ENCODE measurements at regions not wholly inside any gene's neighbourhood (a gene's known extent, or its start where the extent isn't known, plus 50 kb on each side); places are given as distances from the start of the nearest gene placed in this dataset.

DNA sequence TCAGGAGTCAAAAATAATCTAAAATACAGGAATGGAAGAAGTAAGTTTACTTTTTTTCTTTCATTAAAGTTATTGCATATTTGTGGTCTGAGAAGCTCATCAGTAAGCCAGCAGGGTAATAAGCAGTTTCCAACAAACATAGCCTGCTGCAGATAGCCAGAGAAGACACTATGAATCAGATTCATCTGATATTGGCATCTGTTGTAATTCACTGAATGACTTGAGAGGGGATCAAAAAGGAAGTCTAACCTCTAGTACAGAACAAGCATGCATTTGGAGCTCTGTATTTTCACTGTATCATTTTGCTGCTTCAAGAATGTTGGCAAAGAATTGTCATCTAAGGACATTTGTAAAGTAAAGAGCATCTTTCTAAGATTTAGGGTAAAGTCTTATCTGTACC, 53.8 kb upstream of the UFL1 start:
- Histone ChIP-seq H3K9ac (ENCODE audit: insufficient read depth in 1 of 2, low read length in 2 of 2) (no peak overlapping the region), H3K4me1 (ENCODE audit: control insufficient read depth in 5 of 5, insufficient read depth in 5 of 5, low read length in 5 of 5) (no peaks in the 10 kb centered on the region), H3K4me3 (no peak overlapping the region), H3K36me3 (ENCODE audit: control insufficient read depth in 4 of 4, insufficient read depth in 4 of 4, low read length in 4 of 4) (no peaks in the 10 kb centered on the region), H3K27ac (ENCODE audit: low read depth in 1 of 2, low read length in 1 of 2) (no peak overlapping the region), H3K9me3 (ENCODE audit: control insufficient read depth in 4 of 4, insufficient read depth in 3 of 4, low read length in 3 of 4) (no peaks in the 10 kb centered on the region), H3K27me3 (ENCODE audit: control insufficient read depth in 3 of 3, insufficient read depth in 3 of 3, low read length in 2 of 3) (peaks cover 0 to 3% (median 0%) of the 10 kb centered on the region in 3 donors)
- DNase-seq, result no peak
- TF ChIP-seq, protein P1, sequence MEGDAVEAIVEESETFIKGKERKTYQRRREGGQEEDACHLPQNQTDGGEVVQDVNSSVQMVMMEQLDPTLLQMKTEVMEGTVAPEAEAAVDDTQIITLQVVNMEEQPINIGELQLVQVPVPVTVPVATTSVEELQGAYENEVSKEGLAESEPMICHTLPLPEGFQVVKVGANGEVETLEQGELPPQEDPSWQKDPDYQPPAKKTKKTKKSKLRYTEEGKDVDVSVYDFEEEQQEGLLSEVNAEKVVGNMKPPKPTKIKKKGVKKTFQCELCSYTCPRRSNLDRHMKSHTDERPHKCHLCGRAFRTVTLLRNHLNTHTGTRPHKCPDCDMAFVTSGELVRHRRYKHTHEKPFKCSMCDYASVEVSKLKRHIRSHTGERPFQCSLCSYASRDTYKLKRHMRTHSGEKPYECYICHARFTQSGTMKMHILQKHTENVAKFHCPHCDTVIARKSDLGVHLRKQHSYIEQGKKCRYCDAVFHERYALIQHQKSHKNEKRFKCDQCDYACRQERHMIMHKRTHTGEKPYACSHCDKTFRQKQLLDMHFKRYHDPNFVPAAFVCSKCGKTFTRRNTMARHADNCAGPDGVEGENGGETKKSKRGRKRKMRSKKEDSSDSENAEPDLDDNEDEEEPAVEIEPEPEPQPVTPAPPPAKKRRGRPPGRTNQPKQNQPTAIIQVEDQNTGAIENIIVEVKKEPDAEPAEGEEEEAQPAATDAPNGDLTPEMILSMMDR (IDR thresholded peaks at IDR 0.05; ENCODE audit: control extremely low read depth, extremely low read depth), result no peak
- no peak for ATAC-seq (ENCODE audit: insufficient read depth, low FRiP score)

DNA sequence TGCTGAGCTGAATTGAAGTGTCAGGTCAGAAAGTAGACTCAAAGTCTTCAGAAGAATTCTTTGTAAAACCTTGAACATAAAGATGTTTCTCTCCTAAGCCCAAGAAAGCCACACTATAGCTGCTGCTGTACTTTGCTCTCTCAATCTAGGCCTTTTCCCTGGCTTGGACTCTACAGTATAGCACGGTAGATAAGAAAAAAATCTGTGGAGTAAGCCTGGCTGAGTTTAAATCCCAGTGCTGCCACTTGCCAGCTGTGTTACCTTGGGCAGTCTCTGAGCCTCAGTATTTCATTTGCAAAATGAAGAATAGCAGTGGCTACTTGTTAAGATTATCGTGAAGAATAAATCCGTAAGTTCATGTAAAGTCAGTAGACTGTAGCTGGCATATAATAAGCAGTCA, 53.3 kb upstream of the UFL1 start:
- no peak for DNase-seq
- H3K27ac ChIP-seq (ENCODE audit: low read depth in 1 of 2, low read length in 1 of 2), result no peak overlapping the region
- TF ChIP-seq, protein P1 (IDR thresholded peaks at IDR 0.05; ENCODE audit: control extremely low read depth, extremely low read depth), result no peak
- peaks cover 0 to 3% (median 0%) of the 10 kb centered on the region in 3 donors for H3K27me3 ChIP-seq (ENCODE audit: control insufficient read depth in 3 of 3, insufficient read depth in 3 of 3, low read length in 2 of 3)
- no peak overlapping the region for H3K9ac ChIP-seq (ENCODE audit: insufficient read depth in 1 of 2, low read length in 2 of 2)
- no peaks in the 10 kb centered on the region for H3K4me1 ChIP-seq (ENCODE audit: control insufficient read depth in 5 of 5, insufficient read depth in 5 of 5, low read length in 5 of 5)
- no peak overlapping the region for H3K4me3 ChIP-seq
- H3K9me3 ChIP-seq (ENCODE audit: control insufficient read depth in 4 of 4, insufficient read depth in 3 of 4, low read length in 3 of 4), result no peaks in the 10 kb centered on the region
- no peak for ATAC-seq (ENCODE audit: insufficient read depth, low FRiP score)
- 66 to 68% methylated on average over 3 of the region's 3 CpGs for WGBS, 2 donors
- no peaks in the 10 kb centered on the region for H3K36me3 ChIP-seq (ENCODE audit: control insufficient read depth in 4 of 4, insufficient read depth in 4 of 4, low read length in 4 of 4)

DNA sequence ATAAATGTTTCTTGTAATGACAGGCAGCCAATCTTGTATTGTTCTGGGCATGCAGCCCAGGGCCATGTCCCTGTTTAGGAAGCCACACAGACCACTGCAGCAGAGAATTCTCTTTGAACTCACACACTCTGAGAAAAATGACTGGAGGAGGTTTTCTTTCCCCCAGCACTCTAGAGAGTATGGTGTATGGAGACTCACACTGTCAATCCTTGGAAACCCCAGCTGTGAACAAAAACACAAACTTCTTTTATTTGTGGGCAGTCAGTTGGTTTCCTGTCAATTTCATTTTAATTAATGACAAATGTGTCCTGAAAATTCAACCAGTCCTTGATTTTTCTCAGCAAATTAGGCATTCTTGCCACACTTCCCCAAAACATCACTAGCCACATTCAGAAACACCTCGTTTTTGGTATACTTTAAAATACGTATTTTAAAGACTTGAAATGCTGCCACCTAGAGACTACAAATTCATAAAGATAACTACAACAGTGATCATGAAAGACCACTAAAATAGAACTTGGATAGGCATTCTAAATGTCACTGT, 52.9 kb upstream of the UFL1 start:
- TF ChIP-seq, protein P1 (IDR thresholded peaks at IDR 0.05; ENCODE audit: control extremely low read depth, extremely low read depth), result no peak
- peak in 2 of 3 donors; percentile 9 to 18 for DNase-seq
- Histone ChIP-seq H3K36me3 (ENCODE audit: control insufficient read depth in 4 of 4, insufficient read depth in 4 of 4, low read length in 4 of 4) (no peaks in the 10 kb centered on the region), H3K27ac (ENCODE audit: low read depth in 1 of 2, low read length in 1 of 2) (no peak overlapping the region), H3K9me3 (ENCODE audit: control insufficient read depth in 4 of 4, insufficient read depth in 3 of 4, low read length in 3 of 4) (no peaks in the 10 kb centered on the region), H3K9ac (ENCODE audit: insufficient read depth in 1 of 2, low read length in 2 of 2) (no peak overlapping the region), H3K4me3 (no peak overlapping the region), H3K27me3 (ENCODE audit: control insufficient read depth in 3 of 3, insufficient read depth in 3 of 3, low read length in 2 of 3) (peaks cover 0 to 3% (median 0%) of the 10 kb centered on the region in 3 donors), H3K4me1 (ENCODE audit: control insufficient read depth in 5 of 5, insufficient read depth in 5 of 5, low read length in 5 of 5) (no peaks in the 10 kb centered on the region)
- 2% methylated on average over 2 of the region's 2 CpGs for WGBS, 2 donors
- no peak for ATAC-seq (ENCODE audit: insufficient read depth, low FRiP score)

DNA sequence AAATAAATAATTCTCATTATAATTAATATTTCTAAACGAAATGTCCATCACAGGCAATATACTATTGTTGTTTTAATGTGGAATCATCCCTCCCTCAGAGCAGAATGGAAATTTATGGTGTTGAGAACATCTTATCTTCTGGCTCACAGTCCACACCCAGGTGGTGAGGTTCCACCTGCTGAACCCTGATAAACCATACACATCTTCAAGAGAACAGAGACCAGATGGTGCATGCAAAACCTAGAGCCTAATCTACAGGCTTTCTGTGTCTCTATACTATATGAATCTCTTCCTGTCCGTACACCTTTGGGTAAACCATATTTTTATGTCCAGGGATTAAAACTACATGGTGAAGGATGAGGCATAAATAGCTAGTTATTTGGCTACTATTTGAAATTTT, 52.3 kb upstream of the UFL1 start:
- ATAC-seq (ENCODE audit: insufficient read depth, low FRiP score), result no peak
- Histone ChIP-seq H3K9me3 (ENCODE audit: control insufficient read depth in 4 of 4, insufficient read depth in 3 of 4, low read length in 3 of 4) (no peaks in the 10 kb centered on the region), H3K4me1 (ENCODE audit: control insufficient read depth in 5 of 5, insufficient read depth in 5 of 5, low read length in 5 of 5) (no peaks in the 10 kb centered on the region), H3K9ac (ENCODE audit: insufficient read depth in 1 of 2, low read length in 2 of 2) (no peak overlapping the region), H3K36me3 (ENCODE audit: control insufficient read depth in 4 of 4, insufficient read depth in 4 of 4, low read length in 4 of 4) (no peaks in the 10 kb centered on the region), H3K27me3 (ENCODE audit: control insufficient read depth in 3 of 3, insufficient read depth in 3 of 3, low read length in 2 of 3) (peaks cover 0 to 3% (median 0%) of the 10 kb centered on the region in 3 donors), H3K4me3 (no peak overlapping the region), H3K27ac (ENCODE audit: low read depth in 1 of 2, low read length in 1 of 2) (no peak overlapping the region)
- 69 to 73% methylated on average over 2 of the region's 2 CpGs for WGBS, 2 donors
- TF ChIP-seq, protein P1 (IDR thresholded peaks at IDR 0.05; ENCODE audit: control extremely low read depth, extremely low read depth), result no peak
- DNase-seq, result no peak

Measured in lung (tissue), 11 donors.